ENCODE measurements at regions not wholly inside any gene's neighbourhood (a gene's known extent, or its start where the extent isn't known, plus 50 kb on each side); places are given as distances from the start of the nearest gene placed in this dataset.

- H3K36me3 ChIP-seq (ENCODE audit: insufficient read depth, low read length), result no peaks in the 10 kb centered on the region
- no peak for TF ChIP-seq EP300 (conservative IDR thresholded peaks at IDR 0.05; ENCODE audit: poor library complexity, severe bottlenecking)
- no peak for TF ChIP-seq RAD21 (conservative IDR thresholded peaks at IDR 0.05)
- TF ChIP-seq REST (IDR thresholded peaks at IDR 0.05; ENCODE audit: borderline replicate concordance), result no peak
- no peak for TF ChIP-seq TAF1 (IDR thresholded peaks at IDR 0.05; ENCODE audit: low read depth)
- no peak for TF ChIP-seq SMC3 (conservative IDR thresholded peaks at IDR 0.05; ENCODE audit: poor library complexity)
- TF ChIP-seq CTCF (IDR thresholded peaks at IDR 0.05; ENCODE audit: poor library complexity, severe bottlenecking), result no peak
- TF ChIP-seq POLR2AphosphoS5 (IDR thresholded peaks at IDR 0.05), result no peak
- TF ChIP-seq MXI1 (conservative IDR thresholded peaks at IDR 0.05; ENCODE audit: poor library complexity, severe bottlenecking), result no peak
- TF ChIP-seq EZH2 (IDR thresholded peaks at IDR 0.05; ENCODE audit: borderline replicate concordance, insufficient read depth, low read length, poor library complexity, severe bottlenecking), result no peak
- H3K4me3 ChIP-seq (ENCODE audit: low read length), result no peak overlapping the region
- no peaks in the 10 kb centered on the region for H4K20me1 ChIP-seq (ENCODE audit: insufficient read depth)
- no peaks in the 10 kb centered on the region for H3F3A ChIP-seq (ENCODE audit: insufficient read depth, low read length, poor library complexity, severe bottlenecking)
- H3K79me2 ChIP-seq (replicated peaks; ENCODE audit: insufficient read depth, low read length), result no peaks in the 10 kb centered on the region
- no peaks in the 10 kb centered on the region for H3K9me3 ChIP-seq (ENCODE audit: low read length)
- H3K9ac ChIP-seq (ENCODE audit: low read length), result no peak overlapping the region
- no peak overlapping the region for H2AFZ ChIP-seq (ENCODE audit: low read depth, low read length)
- H3K9me2 ChIP-seq (ENCODE audit: insufficient read depth, low read length), result no peaks in the 10 kb centered on the region
- no peak overlapping the region for H3K27ac ChIP-seq (ENCODE audit: low read length)
- no peaks in the 10 kb centered on the region for H3K27me3 ChIP-seq (ENCODE audit: insufficient read depth, low read depth, low read length)
- no peak overlapping the region for H3K4me2 ChIP-seq (ENCODE audit: low read length)
These were observed 210.7 kb upstream of the IGFBP7 start for GRCh38 chr4:57320849-57321248.

- H3K9ac ChIP-seq (ENCODE audit: low read length), result no peak overlapping the region
- H3K9me2 ChIP-seq (ENCODE audit: insufficient read depth, low read length), result no peaks in the 10 kb centered on the region
- H3K79me2 ChIP-seq (replicated peaks; ENCODE audit: insufficient read depth, low read length), result no peaks in the 10 kb centered on the region
- no peaks in the 10 kb centered on the region for H3F3A ChIP-seq (ENCODE audit: insufficient read depth, low read length, poor library complexity, severe bottlenecking)
- no peak overlapping the region for H3K27ac ChIP-seq (ENCODE audit: low read length)
- no peaks in the 10 kb centered on the region for H3K9me3 ChIP-seq (ENCODE audit: low read length)
- H3K36me3 ChIP-seq (ENCODE audit: insufficient read depth, low read length), result no peaks in the 10 kb centered on the region
- no peak overlapping the region for H3K4me2 ChIP-seq (ENCODE audit: low read length)
- no peaks in the 10 kb centered on the region for H3K27me3 ChIP-seq (ENCODE audit: insufficient read depth, low read depth, low read length)
- no peak overlapping the region for H3K4me3 ChIP-seq (ENCODE audit: low read length)
- TF ChIP-seq SMC3 (conservative IDR thresholded peaks at IDR 0.05; ENCODE audit: poor library complexity), result no peak
- no peak for TF ChIP-seq POLR2AphosphoS5 (IDR thresholded peaks at IDR 0.05)
- no peak for TF ChIP-seq MXI1 (conservative IDR thresholded peaks at IDR 0.05; ENCODE audit: poor library complexity, severe bottlenecking)
- no peak for TF ChIP-seq EZH2 (IDR thresholded peaks at IDR 0.05; ENCODE audit: borderline replicate concordance, insufficient read depth, low read length, poor library complexity, severe bottlenecking)
- no peaks in the 10 kb centered on the region for H4K20me1 ChIP-seq (ENCODE audit: insufficient read depth)
- H2AFZ ChIP-seq (ENCODE audit: low read depth, low read length), result no peak overlapping the region
These were observed 210.0 kb upstream of the IGFBP7 start for GRCh38 chr4:57320217-57320616.
